NCI-H2081 treated with DMSO at 0.1 percent for 48 hours (cell line): ENCODE measurements at regions not wholly inside any gene's neighbourhood (a gene's known extent, or its start where the extent isn't known, plus 50 kb on each side); places are given as distances from the start of the nearest gene placed in this dataset.
A peak's percentile ranks its signal among the peaks of the same experiment; 100 is the strongest.
"Not testable (repeated sequence)": the region's sequence is repeated elsewhere in the genome, so short reads cannot be mapped to it uniquely, and the experiment has no call there.

Experiments used
- DNase-seq: peaks from one replicate; lab custom pipeline; 2025; lab: John Stamatoyannopoulos, UW

DNA sequence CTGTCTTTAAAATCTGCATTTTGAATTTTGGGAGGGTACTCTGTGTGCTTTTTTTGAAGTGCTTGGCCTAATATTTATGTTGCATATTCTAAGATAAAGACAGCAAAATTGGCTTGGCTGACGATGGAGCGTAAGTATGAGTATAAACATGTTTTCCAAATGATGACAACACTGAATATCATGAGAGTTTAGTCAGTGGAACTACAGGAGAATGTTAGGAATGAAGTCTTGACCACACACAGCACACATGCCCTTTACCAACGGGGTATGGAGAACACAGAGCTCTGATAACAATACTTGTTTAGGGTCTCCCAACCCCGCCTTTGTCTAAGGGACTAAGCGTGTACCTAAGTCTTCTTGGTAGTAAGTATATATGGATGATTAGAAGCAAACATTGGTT lies 253.9 kb upstream of the FZD8 start:
- no peak for DNase-seq

- DNase-seq: no peak
These were observed 253.2 kb upstream of the FZD8 start for GRCh38 chr10:35895331-35895730.

- no peak for DNase-seq
These were observed 250.4 kb upstream of the FZD8 start for GRCh38 chr10:35892526-35892925.

- DNase-seq: no peak
These were observed 248.8 kb upstream of the FZD8 start for GRCh38 chr10:35890676-35891495.

GRCh38 chr10:35889971-35890675 lies 248.0 kb upstream of the FZD8 start:
- no peak for DNase-seq

GRCh38 chr10:35889226-35889625 lies 247.1 kb upstream of the FZD8 start:
- DNase-seq: no peak

DNA sequence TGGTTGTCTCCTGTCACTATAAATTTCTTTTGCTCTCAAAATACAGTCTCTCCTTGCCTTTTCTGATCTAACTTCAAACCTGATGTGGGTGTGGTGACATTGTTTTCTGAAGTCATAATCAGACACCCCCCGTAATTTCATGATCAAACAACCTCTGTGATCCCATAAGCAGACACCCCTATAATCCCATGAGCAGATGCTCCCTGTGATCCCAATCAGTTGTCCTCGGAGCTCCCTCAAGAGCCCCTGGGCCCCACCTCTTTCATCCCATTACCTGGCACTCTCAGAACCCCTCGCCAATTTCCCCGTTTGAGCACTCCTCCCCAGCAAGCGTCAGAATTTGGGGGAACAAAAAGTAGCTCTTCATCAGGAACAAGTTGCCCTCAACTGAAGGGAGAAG lies 246.3 kb upstream of the FZD8 start:
- DNase-seq: no peak

DNA sequence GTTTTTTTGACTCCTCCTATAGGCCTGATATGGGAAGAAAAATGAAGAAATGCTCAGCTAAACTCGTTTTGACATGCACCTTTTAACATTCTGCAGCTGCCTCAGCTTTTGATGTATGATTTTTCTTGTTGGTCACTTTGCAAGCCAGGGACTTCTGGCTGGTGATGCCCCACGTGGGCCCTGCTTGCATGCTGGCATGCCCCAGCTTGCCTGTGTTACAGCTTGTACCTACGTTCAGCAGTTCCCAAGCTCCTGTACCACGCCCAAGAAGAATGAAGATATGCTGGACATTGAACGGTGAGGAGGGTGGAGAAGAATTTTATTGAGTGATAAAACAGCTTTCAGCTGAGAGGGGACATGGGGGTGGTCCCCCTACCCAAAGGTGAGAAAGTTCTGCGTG lies 245.6 kb upstream of the FZD8 start:
- no peak for DNase-seq

- DNase-seq: no peak
These were observed 243.0 kb upstream of the FZD8 start for GRCh38 chr10:35885076-35885475.

- peak; percentile 5 for DNase-seq
These were observed 242.6 kb upstream of the FZD8 start for GRCh38 chr10:35884657-35885071.

DNA sequence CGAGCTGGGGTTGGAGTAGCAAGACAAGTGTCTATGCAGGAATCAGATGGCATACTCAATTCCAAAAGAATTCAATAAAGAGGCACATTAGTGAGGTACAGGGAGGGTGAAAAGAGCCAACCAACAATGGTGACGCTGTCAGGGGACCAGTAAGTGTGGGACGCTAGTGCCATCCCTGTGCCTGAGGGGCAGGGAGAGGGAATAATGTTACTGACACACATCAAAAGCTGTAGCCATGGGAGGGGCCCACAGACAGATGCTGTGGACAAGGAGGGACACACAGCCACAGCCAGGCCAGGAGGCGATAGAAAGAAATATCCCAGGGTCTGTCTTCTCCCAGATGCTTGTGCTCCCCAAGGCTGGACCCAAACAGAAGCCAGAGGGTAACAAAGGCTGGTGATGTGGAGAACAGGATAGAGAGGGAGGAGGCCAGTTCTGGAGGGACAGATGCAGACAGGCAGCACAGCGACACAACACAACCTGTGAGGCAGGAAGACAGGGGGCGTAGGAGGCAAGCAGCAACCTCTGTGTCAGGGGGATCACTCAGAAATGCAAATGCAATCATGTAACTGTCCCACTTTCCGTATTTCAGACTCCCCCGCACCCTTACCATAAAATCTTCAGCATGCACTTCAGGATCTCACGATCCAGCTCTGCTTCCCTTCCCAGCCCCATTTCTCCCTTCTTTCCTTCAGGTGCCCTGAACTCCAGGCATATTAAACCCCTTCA lies 240.5 kb upstream of the FZD8 start:
- DNase-seq: no peak

- DNase-seq: no peak
These were observed 239.2 kb upstream of the FZD8 start for GRCh38 chr10:35881320-35881719.

DNA sequence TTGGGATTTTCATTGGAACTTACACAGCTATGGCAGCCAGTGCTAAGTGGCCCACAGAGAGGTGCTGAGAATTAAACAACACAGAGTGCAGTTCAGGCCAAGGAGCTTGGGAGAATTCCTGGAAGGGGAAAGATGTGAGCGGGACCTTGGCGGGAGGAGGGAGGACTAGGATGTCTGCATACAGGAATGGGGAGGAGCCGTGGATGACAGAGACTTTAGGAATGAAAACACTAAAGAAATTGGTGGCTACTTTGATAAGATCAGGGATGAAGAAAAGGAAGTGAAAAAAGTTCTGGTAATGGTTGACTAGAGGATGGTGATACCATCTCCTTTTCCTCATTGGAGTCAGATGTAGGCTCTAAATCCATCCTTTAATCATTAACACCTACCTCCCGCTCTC lies 234.2 kb upstream of the FZD8 start:
- no peak for DNase-seq

DNA sequence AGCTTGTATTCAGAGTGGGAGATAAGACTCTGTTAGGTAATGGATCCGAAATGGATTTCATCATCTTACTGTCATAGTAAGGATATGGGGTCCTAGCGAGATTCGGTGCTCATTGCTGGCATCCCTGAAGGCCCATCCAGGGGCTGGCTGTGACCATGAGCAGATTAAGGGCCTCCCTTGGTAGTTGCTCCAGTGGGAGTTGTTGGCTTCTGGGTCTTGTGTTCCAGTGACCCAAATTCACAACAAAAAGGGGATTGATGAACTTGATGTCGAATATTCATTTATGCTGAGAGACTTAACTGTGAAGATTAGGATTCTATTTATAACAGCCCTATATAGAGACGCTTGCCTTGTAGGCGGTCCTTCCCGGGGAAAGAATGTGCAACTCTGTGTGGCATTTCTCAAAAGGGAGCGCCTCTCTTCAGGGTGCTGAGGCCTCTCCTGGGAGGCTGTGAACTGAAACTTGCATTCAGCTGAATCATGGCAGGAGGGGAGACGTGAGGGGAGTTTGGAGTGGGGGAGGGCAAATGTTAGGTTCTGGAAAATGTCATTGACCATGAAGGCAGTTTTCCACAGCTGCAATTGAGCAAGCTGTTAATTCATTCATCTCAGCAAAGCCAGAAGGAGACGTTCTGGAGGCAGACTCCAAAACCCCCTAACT lies 233.1 kb upstream of the FZD8 start:
- DNase-seq: no peak

DNA sequence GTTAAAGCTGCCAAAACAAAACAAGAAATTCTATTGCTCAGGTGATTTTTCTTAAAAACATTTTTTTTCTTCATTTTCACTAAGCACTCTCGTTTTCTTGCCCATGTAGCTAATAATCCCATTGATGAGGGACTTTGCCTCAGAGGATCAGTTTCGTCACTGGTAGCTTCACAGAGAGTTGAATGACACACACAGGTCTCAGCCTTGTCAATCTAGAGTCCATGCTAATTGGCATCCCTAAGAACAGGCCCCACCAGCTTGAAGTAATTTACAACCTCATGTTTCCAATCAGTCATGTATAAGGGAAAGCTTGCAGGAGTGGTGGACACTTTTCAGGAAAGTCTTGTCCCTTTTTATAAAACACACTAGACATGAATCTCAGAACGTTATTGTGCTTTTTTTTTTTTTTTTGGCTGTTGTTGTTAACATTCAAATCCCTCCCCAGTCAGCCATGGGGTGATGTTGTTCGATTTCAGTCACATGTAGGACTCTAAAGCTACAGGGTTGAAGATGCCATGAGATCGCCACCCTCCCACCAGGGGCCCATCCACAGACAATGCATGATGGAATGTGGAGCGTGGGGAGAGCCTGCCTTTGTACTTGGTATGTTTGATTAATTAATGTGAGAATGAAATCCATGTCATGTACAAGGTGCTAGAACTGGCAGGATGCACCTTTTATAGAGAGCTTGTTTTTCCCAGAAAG lies 232.4 kb upstream of the FZD8 start:
- no peak for DNase-seq

DNA sequence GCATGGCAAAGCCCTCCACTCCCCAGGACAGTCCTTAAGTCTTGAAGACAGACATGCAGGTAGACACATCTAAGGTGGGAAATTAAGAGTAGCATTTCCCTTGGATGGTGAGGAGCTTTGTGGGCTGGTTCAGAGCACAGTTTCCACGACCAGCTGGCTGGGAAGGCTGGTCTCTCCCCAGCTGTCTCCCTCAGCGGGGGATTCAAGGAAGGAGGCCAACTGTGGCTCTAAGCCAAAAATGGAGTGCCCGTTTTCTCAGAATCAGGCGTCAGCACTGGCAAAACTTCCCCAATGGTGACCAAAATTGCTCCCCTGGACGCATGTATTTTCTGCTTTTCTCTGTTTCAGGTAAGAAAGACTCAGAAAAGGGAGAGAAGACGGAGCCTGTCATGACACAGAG lies 230.6 kb upstream of the FZD8 start:
- DNase-seq: no peak

GRCh38 chr10:35870665-35871310 lies 228.7 kb upstream of the FZD8 start:
- no peak for DNase-seq

DNA sequence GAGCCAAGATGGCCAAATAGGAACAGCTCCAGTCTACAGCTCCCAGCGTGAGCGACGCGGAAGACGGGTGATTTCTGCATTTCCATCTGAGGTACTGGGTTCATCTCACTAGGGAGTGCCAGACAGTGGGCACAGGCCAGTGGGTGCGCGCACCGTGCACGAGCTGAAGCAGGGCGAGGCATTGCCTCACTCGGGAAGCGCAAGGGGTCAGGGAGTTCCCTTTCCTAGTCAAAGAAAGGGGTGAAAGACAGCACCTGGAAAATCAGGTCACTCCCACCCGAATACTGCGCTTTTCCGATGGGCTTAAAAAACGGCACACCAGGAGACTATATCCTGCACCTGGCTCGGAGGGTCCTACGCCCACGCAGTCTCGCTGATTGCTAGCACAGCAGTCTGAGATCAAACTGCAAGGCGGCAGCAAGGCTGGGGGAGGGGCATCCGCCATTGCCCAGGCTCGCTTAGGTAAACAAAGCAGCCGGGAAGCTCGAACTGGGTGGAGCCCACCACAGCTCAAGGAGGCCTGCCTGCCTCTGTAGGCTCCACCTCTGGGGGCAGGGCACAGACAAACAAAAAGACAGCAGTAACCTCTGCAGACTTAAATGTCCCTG lies 216.7 kb upstream of the FZD8 start:
- DNase-seq: not testable (repeated sequence)

- no peak for DNase-seq
These were observed 215.8 kb upstream of the FZD8 start for GRCh38 chr10:35857860-35858259.

DNA sequence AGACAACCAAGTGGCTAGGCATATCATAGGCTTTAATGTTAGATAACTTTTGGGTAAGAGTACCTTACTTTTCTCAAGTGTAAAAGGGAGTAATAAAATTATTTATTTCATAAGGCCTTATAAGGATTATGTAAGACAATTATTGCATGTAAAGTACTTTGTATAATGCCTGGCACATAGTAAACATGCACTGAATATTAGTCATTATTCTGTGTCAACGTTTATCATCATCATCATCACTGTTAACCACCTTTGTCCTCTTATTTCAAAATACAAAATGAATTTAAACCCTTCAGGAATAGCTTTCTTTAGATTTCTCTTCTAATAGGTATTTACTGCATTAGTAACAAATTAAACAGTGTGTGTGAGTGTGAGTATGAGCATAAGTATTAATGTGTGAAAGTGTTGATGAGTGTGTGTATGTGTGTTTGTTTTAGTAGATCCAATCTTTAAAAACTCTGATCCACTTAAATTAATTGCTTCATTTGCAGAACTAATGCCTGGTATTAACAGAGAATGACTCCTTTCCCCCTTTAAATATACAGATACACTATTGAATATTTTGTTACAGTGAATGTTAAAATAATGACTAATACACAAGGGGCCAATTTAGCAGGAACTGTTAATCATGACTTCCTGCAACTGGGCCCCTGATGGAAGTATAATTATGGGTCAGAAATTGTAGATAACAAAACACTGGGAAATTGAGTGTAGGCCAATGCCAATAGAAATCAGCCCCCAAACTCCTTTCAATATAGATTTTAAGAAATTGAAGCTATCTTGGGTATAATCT lies 213.3 kb upstream of the FZD8 start:
- no peak for DNase-seq
